ENCODE measurements at regions not wholly inside any gene's neighbourhood (a gene's known extent, or its start where the extent isn't known, plus 50 kb on each side); places are given as distances from the start of the nearest gene placed in this dataset.

DNA sequence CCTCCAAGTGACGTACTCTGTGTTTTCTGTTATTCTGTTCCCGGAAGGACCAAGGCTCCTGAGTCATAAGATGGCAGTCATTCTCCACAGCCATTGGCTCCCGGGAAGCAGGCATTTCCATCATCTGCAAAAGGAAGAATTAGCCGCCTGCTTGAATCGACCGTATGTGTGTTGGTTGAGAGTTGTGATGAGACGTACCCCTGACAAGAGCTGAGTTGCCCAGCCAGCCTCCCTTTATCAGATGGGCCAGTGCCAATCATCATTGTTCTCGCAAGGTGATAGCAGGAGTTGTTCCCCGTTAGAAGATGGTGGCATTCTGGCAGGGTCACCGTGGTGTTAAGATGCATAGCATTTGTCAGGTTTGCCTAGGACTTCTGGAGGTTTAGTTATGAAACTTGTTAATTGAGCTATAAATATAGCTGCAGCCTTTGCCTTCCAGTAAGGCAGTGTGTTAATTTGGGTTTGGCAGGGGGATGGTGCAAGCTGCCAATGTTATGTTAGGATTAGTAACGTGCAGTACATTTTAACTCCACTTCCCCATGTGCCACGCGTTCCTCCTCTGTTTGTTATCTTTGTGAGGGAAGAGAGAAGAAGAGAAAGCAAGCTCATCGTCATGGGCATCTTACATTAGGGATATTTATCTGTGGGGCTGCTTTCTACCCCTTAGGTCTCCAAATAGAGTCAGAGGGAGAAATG is 652.7 kb upstream of the FANCL start:
- H3K4me3 ChIP-seq (ENCODE audit: low read depth, low read length): no peak overlapping the region
- TF ChIP-seq, protein P1, sequence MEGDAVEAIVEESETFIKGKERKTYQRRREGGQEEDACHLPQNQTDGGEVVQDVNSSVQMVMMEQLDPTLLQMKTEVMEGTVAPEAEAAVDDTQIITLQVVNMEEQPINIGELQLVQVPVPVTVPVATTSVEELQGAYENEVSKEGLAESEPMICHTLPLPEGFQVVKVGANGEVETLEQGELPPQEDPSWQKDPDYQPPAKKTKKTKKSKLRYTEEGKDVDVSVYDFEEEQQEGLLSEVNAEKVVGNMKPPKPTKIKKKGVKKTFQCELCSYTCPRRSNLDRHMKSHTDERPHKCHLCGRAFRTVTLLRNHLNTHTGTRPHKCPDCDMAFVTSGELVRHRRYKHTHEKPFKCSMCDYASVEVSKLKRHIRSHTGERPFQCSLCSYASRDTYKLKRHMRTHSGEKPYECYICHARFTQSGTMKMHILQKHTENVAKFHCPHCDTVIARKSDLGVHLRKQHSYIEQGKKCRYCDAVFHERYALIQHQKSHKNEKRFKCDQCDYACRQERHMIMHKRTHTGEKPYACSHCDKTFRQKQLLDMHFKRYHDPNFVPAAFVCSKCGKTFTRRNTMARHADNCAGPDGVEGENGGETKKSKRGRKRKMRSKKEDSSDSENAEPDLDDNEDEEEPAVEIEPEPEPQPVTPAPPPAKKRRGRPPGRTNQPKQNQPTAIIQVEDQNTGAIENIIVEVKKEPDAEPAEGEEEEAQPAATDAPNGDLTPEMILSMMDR (IDR thresholded peaks at IDR 0.05; ENCODE audit: insufficient read depth, low read length): no peak
- DNase-seq (ENCODE audit: low read depth): no peak

GRCh38 chr2:58891828-58892377 is 650.8 kb upstream of the FANCL start:
- H3K4me3 ChIP-seq (ENCODE audit: low read depth, low read length): no peak overlapping the region
- TF ChIP-seq, protein P1 (IDR thresholded peaks at IDR 0.05; ENCODE audit: insufficient read depth, low read length): no peak
- DNase-seq (ENCODE audit: low read depth): no peak

GRCh38 chr2:58890865-58891525 is 649.9 kb upstream of the FANCL start:
- DNase-seq (ENCODE audit: low read depth): no peak
- TF ChIP-seq, protein P1 (IDR thresholded peaks at IDR 0.05; ENCODE audit: insufficient read depth, low read length): no peak
- no peak overlapping the region for H3K4me3 ChIP-seq (ENCODE audit: low read depth, low read length)

DNA sequence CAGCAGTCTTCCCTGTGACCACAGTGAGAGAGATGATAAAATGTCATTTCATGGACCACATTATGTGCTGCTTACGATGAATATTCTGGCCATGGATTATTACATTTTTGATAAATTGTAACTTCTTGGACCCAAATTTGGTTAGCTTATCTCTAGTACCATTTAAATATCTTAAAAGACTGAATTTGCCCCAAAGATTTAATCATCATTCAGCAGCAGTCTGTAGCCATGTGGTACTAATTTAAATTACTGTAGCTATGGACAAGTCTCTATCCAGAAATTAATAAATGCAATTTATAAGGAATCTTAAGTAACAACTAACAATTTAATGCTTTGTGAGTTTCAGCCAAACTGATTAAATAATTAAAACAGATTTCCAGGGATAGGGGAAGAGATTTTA is 644.9 kb upstream of the FANCL start:
- TF ChIP-seq, protein P1 (IDR thresholded peaks at IDR 0.05; ENCODE audit: insufficient read depth, low read length): no peak
- no peak overlapping the region for H3K4me3 ChIP-seq (ENCODE audit: low read depth, low read length)
- DNase-seq (ENCODE audit: low read depth): no peak

DNA sequence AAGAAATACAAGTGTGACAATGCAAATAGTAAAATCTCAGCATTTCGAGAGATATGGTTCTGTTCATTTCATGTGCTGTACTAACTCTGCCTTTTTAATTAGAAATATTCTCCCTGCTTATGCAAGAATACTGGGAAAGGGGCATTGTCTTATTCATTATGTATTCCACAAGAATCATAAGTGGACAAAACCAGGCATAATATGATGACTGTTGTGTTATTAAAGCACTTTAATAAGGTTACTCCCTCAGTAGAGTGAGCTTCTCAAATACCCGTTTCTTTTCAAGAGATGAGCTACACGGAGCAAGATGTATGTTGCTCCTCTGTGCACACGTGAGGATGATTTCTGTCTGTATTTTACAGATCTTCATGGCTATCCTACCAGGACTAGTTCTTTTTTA is 638.7 kb upstream of the FANCL start:
- H3K4me3 ChIP-seq (ENCODE audit: low read depth, low read length): no peak overlapping the region
- DNase-seq (ENCODE audit: low read depth): no peak
- TF ChIP-seq, protein P1 (IDR thresholded peaks at IDR 0.05; ENCODE audit: insufficient read depth, low read length): no peak

DNA sequence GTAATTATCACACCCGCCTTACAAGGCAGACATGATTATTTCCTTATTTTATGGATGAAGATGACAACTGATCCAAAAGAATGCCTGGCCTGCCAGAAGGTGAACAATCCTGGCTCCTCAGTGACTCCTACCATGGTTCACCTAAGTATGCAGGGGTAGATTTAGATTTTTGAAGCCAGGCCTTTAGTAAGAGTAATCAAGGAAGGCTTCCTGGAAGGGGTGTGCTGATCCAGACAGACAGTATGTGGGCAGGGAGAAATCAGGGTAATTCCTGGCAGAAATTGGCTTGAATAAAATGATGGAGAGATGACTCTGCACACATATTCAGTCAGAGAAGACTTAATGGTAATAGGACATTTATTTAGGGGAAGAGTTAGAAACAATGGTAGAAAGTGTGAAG is 637.7 kb upstream of the FANCL start:
- TF ChIP-seq, protein P1 (IDR thresholded peaks at IDR 0.05; ENCODE audit: insufficient read depth, low read length): no peak
- H3K4me3 ChIP-seq (ENCODE audit: low read depth, low read length): no peak overlapping the region
- no peak for DNase-seq (ENCODE audit: low read depth)

All from fibroblast of the aortic adventitia (primary cell).